ENCODE measurements at regions not wholly inside any gene's neighbourhood (a gene's known extent, or its start where the extent isn't known, plus 50 kb on each side); places are given as distances from the start of the nearest gene placed in this dataset.

- no peaks in the 10 kb centered on the region for H3K36me3 ChIP-seq
- intact Hi-C loops (cut with DNase I), result no loop called here
- H3K27ac ChIP-seq, result no peak overlapping the region
- TF ChIP-seq CTCF (IDR thresholded peaks at IDR 0.05), result no peak
- no peak for TF ChIP-seq POLR2A (IDR thresholded peaks at IDR 0.05)
- TF ChIP-seq EP300 (IDR thresholded peaks at IDR 0.05), result no peak
- no peaks in the 10 kb centered on the region for H3K27me3 ChIP-seq
- no peaks in the 10 kb centered on the region for H3K4me1 ChIP-seq (ENCODE audit: insufficient read depth)
- no peaks in the 10 kb centered on the region for H3K9me3 ChIP-seq
- DNase-seq, result no peak
- no peak overlapping the region for H3K4me3 ChIP-seq
- WGBS, 3 donors, result 75 to 81% (median 81%) methylated on average over 2 of the region's 2 CpGs
Observed at GRCh38 chr7:8963722-8964121, 530.3 kb downstream of the NXPH1 start.

- Histone ChIP-seq H3K27me3 (no peaks in the 10 kb centered on the region), H3K9me3 (no peaks in the 10 kb centered on the region), H3K4me3 (no peak overlapping the region), H3K36me3 (no peaks in the 10 kb centered on the region), H3K27ac (no peak overlapping the region), H3K4me1 (ENCODE audit: insufficient read depth) (no peaks in the 10 kb centered on the region)
- intact Hi-C loops (cut with DNase I), result no loop called here
- WGBS, 3 donors, result 83 to 88% (median 85%) methylated on average over 3 of the region's 3 CpGs
- no peak for DNase-seq
- no peak for TF ChIP-seq POLR2A (IDR thresholded peaks at IDR 0.05)
- no peak for TF ChIP-seq EP300 (IDR thresholded peaks at IDR 0.05)
- no peak for TF ChIP-seq CTCF (IDR thresholded peaks at IDR 0.05)
Observed at GRCh38 chr7:8965177-8965576, 531.8 kb downstream of the NXPH1 start.

GRCh38 chr7:8973601-8974000 lies 540.2 kb downstream of the NXPH1 start:
- Histone ChIP-seq H3K36me3 (no peaks in the 10 kb centered on the region), H3K9me3 (no peaks in the 10 kb centered on the region), H3K27ac (no peak overlapping the region), H3K4me3 (no peak overlapping the region), H3K4me1 (ENCODE audit: insufficient read depth) (no peaks in the 10 kb centered on the region), H3K27me3 (no peaks in the 10 kb centered on the region)
- no peak for DNase-seq
- no peak for TF ChIP-seq POLR2A (IDR thresholded peaks at IDR 0.05)
- no peak for TF ChIP-seq CTCF (IDR thresholded peaks at IDR 0.05)
- no peak for TF ChIP-seq EP300 (IDR thresholded peaks at IDR 0.05)
- 72 to 84% (median 73%) methylated on average over 3 of the region's 3 CpGs for WGBS, 3 donors
- intact Hi-C loops (cut with DNase I), result loop anchor here in 1 of 4 donors (5.0 kb wide), 1 partner anchor 1991 kb away; no protein-coding TSS in a partner anchor

- Histone ChIP-seq H3K36me3 (no peaks in the 10 kb centered on the region), H3K27me3 (no peaks in the 10 kb centered on the region), H3K4me1 (ENCODE audit: insufficient read depth) (no peaks in the 10 kb centered on the region), H3K27ac (no peak overlapping the region), H3K9me3 (no peaks in the 10 kb centered on the region), H3K4me3 (no peak overlapping the region)
- intact Hi-C loops (cut with DNase I), result no loop called here
- DNase-seq, result no peak
- TF ChIP-seq CTCF (IDR thresholded peaks at IDR 0.05), result no peak
- TF ChIP-seq POLR2A (IDR thresholded peaks at IDR 0.05), result no peak
Observed at GRCh38 chr7:8975681-8976080, 542.3 kb downstream of the NXPH1 start.
